HG03196 (cell line): ENCODE measurements at regions not wholly inside any gene's neighbourhood (a gene's known extent, or its start where the extent isn't known, plus 50 kb on each side); places are given as distances from the start of the nearest gene placed in this dataset.
"Not testable (repeated sequence)": the region's sequence is repeated elsewhere in the genome, so short reads cannot be mapped to it uniquely, and the experiment has no call there.

Experiments
- ATAC-seq: cut with Tn5 transposase; IDR thresholded peaks from one replicate; pipeline ENCODE4 v1.9.1; 2021; ENCODE audit not compliant: unreplicated experiment

DNA sequence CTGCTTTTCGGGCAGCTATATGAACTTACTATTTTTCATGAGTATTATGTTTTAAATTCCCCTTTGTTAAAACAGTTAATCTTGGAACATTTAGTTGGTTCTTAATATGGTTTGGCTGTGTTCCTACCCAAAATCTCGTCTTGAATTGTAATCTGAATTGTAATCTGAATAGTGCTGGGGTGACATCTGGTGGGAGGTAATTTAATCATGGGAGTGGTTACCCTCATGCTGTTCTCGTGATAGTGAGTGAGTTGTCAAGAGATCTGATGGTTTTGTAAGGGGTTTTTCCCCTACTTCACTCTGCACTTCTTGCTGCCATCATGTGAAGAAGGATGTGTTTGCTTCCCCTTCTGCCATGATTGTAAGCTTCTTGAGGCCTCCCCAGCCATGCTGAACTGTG, 305.4 kb upstream of the MAP3K7 start:
- no peak for ATAC-seq

DNA sequence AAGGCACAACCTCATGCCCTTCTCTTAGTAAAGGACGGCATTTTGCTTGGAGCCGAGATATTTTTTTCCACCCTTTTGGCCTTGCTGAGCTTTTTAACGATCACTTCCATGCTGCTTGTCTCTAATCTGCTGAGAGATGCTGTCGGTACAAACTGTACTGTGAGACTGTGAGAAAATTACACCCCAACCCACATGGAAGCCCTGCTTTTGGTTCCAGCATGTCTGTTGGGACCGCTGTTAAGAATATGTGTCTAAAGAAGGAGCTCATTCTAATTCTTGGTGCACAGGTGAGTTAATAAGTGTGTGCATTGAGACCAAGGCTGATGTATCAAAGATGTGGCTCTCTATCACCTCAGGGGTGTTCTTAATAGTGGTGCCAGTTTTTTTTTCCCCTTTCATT, 304.5 kb upstream of the MAP3K7 start:
- no peak for ATAC-seq

DNA sequence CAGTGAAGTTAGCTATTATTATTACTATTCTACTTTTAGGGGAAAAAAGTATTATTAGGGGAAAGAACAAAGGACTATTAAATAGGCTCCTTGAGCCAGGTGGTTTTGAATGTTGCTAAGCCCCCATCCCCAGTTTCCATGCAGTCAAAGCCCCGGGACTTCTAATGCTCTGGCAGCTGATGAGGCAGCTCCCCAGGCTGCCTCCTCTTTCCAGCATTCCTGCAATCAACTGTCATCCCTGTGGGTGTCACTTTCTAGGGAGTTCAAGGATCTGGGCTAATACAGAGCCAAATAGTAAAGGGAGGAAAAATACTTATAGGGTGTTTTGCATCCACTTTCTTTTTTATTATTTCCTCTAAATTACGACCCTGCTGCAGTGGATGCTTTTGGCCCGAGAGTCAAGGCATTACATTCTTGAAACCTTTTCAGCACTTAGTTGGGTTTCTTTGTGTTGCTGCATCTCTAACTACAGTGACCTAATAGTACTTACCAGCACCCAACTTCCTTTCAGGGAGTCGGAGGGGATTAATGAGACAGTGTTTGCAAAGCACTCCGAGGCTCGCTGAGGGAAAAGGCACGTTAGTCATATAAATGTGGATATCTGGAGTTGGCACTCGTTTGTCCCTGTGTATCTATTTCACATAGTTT, 303.9 kb upstream of the MAP3K7 start:
- no peak for ATAC-seq

DNA sequence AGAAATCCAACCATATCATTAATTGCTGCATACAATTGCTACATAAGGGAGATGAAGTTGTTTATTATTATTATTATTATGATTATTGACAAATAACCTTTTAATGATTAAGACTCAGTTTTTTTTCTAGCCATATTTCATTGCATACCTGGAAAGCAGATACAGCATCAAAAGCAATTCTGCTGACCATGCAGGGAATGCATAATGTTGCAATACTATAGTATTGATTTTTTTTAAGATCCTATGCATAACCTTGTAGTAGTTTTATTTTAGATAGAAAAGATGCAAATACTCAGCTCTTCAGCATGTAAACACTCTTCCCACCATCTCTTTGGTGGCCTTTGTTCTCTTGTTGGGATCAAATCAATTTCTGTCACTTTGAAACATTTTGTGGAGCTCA, 300.9 kb upstream of the MAP3K7 start:
- no peak for ATAC-seq

DNA sequence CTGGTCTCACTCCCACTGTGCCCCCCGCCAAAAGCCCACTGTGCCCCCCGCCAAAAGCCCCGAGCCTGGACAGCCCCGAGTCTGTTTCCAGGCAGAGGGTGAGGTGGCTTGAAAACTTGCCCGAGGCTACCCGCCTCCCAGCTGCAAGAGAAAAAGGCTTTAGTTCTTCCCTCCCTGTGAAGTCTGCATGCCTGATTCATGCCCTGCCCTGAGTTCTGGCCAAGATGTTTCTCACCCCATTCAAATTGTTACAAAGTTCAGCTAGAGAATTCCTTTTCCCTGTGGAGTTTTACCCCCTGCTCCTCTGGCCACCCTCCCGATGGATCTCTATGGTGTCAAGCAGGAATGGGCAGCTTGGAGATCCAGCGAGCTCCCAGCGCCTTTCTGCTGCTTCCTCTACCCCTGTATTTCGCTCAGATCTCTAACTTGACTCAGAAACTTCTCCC, 298.8 kb upstream of the MAP3K7 start:
- ATAC-seq: no peak

DNA sequence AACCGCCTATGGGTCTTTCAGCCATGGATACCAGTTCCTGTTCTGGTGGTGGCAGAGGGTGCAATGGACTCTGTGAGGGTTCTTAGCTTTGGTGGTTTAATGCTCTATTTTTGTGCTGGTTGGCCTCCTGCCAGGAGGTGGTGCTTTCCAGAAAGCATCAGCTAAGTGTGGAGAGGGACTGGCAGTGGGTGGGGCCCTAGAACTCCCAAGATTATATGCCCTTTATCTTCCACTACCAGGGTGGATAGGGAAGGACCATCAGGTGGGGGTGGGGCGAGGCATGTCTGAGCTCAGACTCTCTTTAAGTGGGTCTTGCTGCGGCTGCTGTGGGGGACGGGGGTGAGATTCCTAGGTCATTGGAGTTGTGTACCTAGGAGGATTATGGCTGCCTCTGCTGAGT, 298.3 kb upstream of the MAP3K7 start:
- not testable (repeated sequence) for ATAC-seq

DNA sequence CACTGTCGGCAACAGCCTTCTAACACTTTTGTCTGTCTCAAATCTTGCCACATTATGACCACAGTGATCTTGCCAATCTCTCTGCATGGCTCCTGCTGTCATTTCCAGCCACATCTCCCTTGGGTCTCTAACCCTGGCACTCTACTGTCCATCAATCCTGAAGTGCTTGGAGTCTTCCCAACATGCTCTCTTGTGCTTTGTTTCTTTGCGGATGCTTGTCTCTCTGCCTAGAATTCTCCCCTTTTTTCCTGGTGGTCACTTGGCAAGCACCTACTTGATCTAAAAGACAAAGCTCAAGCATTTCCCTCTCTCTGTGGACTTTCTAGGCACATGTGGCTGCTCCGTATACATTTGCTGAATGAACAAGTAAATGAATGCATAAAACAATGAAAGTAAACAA, 290.7 kb upstream of the MAP3K7 start:
- no peak for ATAC-seq

DNA sequence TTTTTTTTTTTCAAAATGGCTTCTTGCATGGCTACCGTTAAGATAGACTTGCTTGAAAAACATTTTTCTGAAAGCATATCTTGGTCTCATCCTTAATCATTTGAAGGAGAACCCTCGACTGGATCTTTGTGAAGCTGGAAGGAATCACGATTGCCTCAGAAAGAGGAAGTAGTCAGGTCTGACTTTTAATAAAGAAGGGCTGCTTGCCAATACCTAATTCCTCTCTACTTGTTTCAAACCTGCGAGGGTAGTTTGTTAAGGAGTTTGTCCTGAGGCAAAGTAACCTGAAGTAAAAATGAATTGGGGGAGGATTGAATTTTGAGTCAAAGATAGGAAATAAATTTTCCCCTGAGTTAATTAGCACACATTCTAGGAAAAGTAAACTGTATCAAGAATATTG, 288.1 kb upstream of the MAP3K7 start:
- no peak for ATAC-seq

DNA sequence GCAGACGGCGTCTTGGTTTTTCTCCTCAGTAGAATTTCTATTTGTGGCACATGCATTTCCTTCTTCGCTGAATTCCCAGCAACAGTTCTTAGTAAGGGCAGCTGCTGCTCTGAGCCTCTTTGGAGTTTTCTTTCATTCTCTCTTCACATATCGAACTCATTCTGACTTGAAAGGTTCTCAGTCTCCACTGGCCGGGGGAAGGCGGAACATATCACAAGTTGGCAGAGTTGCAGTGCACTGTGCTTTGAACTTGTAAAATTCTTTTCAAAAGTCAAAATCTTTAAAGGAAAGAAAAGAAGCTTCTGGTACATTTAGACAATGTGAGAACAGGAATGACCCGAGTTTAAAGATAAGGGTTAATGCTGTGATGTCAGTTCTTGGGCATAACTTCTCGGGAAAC, 286.1 kb upstream of the MAP3K7 start:
- ATAC-seq: no peak

DNA sequence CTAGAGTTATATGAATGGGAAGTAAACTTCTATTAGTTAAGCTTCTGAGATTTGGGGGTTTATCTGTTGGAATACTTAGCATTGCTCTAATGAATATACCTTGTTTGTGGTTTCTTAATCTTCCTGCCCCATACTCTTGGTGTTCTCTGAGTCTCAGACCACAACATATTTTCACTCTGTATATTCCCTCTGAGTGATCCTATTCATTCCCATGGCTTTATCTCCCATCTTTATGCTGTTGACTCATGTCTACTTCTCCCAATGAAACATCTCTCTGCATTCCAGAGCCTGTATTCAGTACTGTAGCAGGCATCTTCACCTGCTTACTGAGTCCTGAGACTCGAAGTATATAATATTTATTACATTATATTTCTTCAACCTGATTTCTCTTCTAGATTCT, 283.7 kb upstream of the MAP3K7 start:
- no peak for ATAC-seq

DNA sequence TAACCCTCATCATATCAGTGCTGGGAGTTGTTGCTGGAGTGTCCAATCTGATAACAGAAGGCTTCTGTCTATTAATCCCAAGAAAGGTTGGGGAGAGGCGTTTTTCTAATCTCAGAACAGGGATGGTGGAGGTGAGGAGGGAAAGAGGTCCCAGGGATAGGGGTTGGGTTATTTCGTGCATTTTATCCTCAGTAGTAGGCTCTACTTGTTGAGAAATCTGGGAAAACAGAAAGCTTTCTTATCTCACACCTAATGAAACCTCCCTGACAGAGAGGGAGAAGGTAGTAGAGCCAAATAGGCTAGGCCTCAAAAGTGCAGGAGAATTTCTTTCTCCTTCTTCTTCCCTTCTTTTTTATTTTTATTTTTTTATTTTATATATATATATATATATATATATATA, 281.8 kb upstream of the MAP3K7 start:
- no peak for ATAC-seq

DNA sequence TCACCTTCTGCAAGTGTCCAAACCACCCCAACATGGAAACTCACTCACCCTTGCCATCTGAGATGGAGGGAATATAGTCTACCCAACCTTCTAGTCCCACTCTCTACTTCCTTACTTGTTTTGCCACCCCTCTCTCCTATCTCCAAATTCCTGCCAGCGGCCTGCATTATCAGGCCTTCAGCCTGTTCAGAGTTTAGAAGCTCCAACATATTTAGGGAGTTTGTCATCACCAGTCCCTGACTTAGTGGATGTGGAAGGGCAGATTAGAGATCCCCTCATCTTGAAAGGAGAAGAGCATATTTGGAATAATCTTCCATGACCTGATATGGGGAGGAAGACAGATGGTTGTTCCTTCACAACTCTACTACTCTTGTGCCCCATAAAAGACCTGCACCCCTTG, 281.4 kb upstream of the MAP3K7 start:
- no peak for ATAC-seq

DNA sequence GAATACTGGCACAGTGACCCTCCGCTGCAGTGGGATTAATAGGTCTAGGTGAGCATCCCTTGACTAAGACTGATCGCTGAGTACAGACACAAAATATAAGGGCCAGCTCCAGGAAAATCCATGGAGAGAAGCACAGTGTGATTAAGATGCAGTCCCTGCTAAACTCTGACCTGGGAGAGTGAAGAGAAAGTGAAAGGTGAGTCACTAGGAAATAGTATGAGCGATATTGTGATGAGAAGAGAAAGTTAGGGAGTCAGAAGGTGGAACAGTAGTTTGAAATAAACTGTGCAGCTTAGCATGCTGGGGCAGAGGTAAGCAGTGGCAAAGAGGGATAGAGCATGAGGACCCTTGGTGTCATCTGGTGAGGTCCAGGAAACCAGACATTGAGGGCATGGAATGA, 278.6 kb upstream of the MAP3K7 start:
- no peak for ATAC-seq

DNA sequence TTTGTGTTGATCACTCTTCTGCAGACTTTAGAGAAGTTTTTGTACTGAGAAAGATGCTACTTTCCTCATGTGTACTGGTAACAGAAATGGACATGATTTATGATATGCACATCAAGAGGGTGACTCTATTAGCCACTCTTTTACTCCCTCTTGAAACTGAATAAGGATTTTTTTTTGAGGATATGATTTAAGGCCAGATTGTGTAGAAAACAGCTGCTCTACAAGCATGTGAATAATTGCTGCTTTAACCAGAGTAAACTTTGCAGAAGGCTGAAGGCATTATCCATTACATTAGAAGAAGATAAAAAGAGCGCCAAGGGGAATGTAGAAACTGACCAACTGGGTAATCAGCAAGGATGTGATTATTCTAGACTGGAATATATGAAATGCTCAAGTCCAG, 276.2 kb upstream of the MAP3K7 start:
- ATAC-seq: no peak

DNA sequence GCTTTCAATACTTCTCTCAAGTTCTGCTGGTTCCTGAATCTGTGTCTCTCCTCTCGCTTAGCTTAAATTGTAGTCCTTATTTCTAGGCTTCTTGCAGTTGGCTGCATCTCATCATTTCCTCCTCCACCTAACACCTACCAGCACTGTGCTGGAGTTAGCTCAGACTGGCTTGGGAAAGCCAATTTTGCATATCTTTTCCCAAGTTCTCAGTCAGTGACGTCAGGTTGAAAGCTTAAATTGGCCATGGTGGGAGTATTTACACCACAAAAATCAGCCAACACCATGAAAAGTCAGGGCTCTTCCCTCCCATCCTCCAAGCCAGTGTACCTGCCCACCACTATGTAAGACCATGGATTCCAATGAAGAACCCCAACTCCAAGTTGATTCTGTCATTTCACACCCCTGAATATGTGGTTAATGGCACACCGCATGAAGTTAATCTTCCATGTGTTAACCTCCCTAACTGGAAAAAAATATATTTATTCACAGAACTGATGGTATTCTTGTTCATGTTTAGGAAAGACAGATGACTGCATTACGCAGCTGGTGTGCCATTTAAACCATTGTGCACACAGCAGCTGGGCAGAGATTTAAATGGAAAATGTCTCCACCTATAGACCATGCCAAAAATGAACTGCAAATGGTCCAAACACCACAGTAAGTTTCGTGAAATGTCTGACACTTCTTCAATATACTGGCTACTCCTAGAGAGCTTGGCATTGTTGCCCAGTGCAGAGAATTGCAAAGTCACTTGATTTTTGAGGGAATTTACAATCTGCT, 274.1 kb upstream of the MAP3K7 start:
- no peak for ATAC-seq

DNA sequence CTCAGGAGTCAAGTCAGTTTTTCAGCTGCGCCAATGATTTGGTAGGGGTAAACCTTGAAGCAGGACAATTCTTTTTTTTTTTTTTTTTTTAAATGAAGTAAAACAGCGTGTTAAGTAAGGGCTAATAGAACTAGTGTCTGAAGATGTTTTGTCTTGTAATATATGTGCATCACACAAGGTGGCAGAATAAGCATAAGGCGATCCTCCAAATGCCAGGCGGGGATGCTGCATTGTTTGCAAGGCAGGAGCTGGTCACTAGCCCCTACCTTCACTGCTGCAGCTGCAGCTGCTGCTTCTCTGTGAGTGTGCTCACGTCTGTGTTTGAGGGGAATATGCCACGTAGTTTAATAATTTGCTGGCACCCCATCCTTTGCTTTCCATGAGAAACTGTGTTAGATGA, 272.7 kb upstream of the MAP3K7 start:
- ATAC-seq: no peak

DNA sequence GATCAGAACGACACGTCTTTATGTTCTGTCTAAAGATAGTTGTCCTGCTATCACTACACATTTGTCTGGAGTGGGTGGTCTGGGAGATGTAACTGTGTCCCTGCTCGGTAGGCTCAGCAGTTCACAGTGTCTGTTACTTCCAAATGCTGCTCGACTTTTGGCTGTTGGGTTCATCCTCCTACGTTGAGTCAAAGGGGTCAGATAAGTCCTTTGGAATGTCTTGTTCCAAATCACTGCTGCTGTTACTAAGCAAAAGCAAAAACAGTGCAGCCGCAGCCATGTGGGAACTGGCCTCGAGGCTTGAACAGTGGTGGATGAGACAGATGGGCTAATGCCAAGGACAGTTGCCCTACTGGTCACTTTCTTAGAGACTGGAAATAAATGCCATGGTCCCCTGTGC, 272.2 kb upstream of the MAP3K7 start:
- ATAC-seq: no peak

DNA sequence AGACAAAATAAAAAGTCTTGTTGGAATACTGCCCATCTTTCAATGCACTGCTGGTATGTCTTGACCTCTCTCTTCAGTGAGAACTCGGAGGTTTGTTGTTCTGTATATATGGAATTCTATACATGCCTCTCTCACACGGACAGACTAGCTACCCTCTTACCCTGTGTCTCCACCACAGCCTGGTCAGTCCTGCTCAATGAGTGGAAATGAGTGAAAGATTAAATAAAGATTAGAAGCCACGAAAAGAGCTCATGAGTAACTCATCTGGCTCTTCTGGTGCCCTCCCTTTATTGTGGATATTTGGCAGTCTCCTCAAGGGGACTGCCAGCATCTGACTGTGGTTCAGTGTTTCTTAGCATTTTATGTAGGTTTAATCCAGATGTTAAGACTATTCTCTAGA, 262.8 kb upstream of the MAP3K7 start:
- ATAC-seq: no peak

DNA sequence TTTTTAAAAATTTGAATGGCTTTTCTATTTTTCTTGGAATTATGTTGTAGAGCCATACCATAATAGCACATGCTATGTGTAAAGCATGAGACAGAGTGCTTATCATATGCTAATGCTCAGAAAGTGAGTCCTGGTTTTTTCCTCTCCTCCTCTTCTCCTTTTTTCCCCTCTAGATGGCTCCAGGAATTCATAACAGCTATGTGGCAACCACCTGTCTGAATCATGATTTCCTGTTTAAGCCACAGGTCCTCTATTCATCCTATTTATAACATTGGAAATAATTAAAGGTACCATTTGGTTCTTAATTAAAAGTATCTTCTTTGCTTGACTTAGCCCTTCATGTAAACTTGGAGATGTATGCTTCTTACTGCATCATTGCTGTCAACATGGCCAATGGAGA, 260.0 kb upstream of the MAP3K7 start:
- ATAC-seq: no peak

DNA sequence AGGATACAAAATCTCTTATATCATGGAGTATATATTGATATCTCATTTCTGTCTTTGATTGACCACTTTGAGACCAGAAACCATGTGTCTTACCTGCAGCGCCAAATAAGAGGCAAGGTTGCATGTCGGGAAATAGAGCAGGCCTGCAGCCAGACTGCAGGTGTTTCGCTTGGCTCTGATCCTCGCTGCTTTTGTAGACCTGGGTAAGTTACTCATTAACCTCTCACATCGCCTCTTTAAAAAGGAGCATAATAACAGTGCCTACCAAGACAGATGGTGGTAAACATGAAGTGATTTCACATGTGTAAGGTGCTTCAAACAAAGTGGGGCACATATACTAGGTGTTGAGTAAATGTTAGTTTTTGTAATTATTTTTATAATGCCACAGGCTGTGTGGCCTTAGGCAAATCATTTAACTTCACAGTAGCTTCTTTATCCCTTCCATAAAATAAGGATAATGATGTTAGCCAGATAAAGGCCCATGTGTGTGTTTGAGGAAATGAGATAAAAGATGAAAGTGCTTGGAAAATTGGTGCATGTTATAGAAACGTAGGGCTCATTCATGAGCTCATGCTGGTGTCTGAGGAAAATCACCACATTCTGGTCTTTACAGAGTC, 248.8 kb upstream of the MAP3K7 start:
- ATAC-seq: no peak

DNA sequence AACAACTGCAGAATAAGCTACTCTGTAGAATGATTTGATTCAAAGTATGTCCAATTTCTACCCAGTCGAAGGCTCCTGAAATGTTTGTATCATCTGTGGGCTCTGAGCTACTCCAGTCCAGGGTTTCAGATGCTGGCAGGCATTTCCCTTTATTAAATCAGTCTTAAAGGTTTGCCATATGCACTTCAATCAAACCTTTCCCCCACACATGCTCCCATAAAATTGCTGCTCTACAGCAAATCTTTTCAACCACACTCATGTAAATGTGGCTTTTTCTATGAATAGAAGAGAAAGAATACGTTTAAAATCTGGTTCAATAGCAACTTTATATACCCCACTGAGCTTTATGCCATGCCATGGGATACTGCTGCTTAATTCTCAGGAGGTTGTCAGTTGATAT, 242.4 kb upstream of the MAP3K7 start:
- no peak for ATAC-seq

DNA sequence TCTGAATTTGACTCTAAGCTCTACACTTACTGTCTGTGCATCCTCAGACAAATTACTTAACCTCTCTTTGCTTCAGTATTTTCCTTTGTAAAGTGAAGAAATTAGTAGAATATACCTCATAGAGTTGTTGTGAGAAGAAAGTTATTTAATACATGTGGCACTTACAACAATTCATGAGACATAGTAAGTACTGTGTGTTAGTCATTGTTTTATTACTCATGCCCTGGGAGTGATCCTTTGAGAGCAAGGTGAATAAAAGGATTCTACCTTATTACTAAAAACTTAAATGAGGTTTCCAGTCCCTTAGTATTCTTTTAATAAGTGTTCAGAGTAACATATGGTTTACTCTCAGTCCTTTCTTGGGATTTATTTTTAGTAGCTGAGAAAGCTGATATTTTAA, 233.6 kb upstream of the MAP3K7 start:
- no peak for ATAC-seq
